IMR-90 (cell line): ENCODE measurements at regions not wholly inside any gene's neighbourhood (a gene's known extent, or its start where the extent isn't known, plus 50 kb on each side); places are given as distances from the start of the nearest gene placed in this dataset.

ENCODE experiments used
- ATAC-seq: fragments of 200-7000 bp; cut with Tn5 transposase; 2 replicates; pipeline ENCODE4 v1.9.1; 2020; ENCODE audit warnings: low read depth, mild to moderate bottlenecking, moderate library complexity
- BruUV-seq: library from RNA; stranded (reverse); fragments of 400-500 nt; replicated peaks from 2 replicates; lab custom pipeline; 2021; lab: Mats Ljungman, UMichigan
- CTCF ChIA-PET: fragments of 300-600 bp; formaldehyde crosslinking; extraction: SDS; loops from one replicate; lab custom pipeline; 2021; ENCODE audit warnings: antibody characterized with exemption; lab: Yijun Ruan, JAX
- POLR2A ChIA-PET: fragments of 300-600 bp; sonication (Branson Sonifier 250); formaldehyde crosslinking; loops from one replicate; lab custom pipeline; 2022; ENCODE audit warnings: antibody characterized with exemption; ENCODE audit not compliant: unreplicated experiment; lab: Charles Lee
- DNase-seq: peaks from one replicate; pipeline ENCODE4 v3.0.0; 2013
- H2AFZ ChIP-seq: replicated peaks from 2 replicates; pipeline ENCODE3; 2013; ENCODE audit warnings: low read length, mild to moderate bottlenecking; ENCODE audit not compliant: poor library complexity
- H2AK5ac ChIP-seq: 2 replicates; pipeline ENCODE4 v1.6.1; 2013; ENCODE audit warnings: low read depth, low read length, inconsistent platforms
- H2AK9ac ChIP-seq: replicated peaks from 2 replicates; pipeline ENCODE3; 2013; ENCODE audit warnings: mild to moderate bottlenecking, low read depth, low read length, moderate library complexity; ENCODE audit not compliant: poor library complexity
- H2BK120ac ChIP-seq: 2 replicates; pipeline ENCODE4 v1.6.1; 2013; ENCODE audit warnings: low read depth, low read length, inconsistent platforms
- H2BK15ac ChIP-seq: 3 replicates; pipeline ENCODE4 v1.6.1; 2013; ENCODE audit warnings: low read depth, low read length, inconsistent platforms
- H2BK20ac ChIP-seq: 2 replicates; pipeline ENCODE4 v1.6.1; 2013; ENCODE audit warnings: low read depth, mild to moderate bottlenecking, inconsistent platforms, low read length, moderate library complexity
- H2BK5ac ChIP-seq: 2 replicates; pipeline ENCODE4 v1.6.1; 2013; ENCODE audit warnings: mild to moderate bottlenecking, low read depth, low read length, inconsistent platforms; ENCODE audit not compliant: poor library complexity, severe bottlenecking
- H3K14ac ChIP-seq: replicated peaks from 2 replicates; pipeline ENCODE4 v1.6.1; 2013; ENCODE audit warnings: low read depth, low read length, inconsistent platforms
- H3K18ac ChIP-seq: 2 replicates; pipeline ENCODE4 v1.6.1; 2013; ENCODE audit warnings: low read depth, low read length, control low read depth
- H3K23ac ChIP-seq: 2 replicates; pipeline ENCODE4 v1.6.1; 2013; ENCODE audit warnings: low read depth, low read length, inconsistent platforms
- H3K27ac ChIP-seq: 2 replicates; pipeline ENCODE4 v1.5.1; 2013; ENCODE audit warnings: mild to moderate bottlenecking, control low read depth, low read length; ENCODE audit not compliant: insufficient read depth
- H3K27me3 ChIP-seq: 2 replicates; pipeline ENCODE4 v1.6.1; 2013; ENCODE audit warnings: low read length; ENCODE audit not compliant: control insufficient read depth, insufficient read depth
- H3K36me3 ChIP-seq: 2 replicates; pipeline ENCODE4 v1.6.1; 2013; ENCODE audit warnings: low read length, mixed read lengths; ENCODE audit not compliant: control insufficient read depth, insufficient read depth
- H3K4ac ChIP-seq: 2 replicates; pipeline ENCODE4 v1.6.1; 2013; ENCODE audit warnings: low read depth, low read length, inconsistent platforms
- H3K4me1 ChIP-seq: 2 replicates; pipeline ENCODE4 v1.6.1; 2013; ENCODE audit warnings: low read length, mixed read lengths; ENCODE audit not compliant: control insufficient read depth, insufficient read depth
- H3K4me2 ChIP-seq: 2 replicates; pipeline ENCODE4 v1.6.1; 2013; ENCODE audit warnings: low read depth, mild to moderate bottlenecking, control low read depth, low read length, moderate library complexity
- H3K4me3 ChIP-seq: 2 replicates; pipeline ENCODE4 v1.5.1; 2013; ENCODE audit warnings: low read depth, mild to moderate bottlenecking, control low read depth, low read length, moderate library complexity; ENCODE audit not compliant: insufficient read depth
- H3K56ac ChIP-seq: 2 replicates; pipeline ENCODE4 v1.6.1; 2013; ENCODE audit warnings: low read length, inconsistent platforms; ENCODE audit not compliant: insufficient read depth; ENCODE audit errors: extremely low read depth
- H3K79me1 ChIP-seq, 2 experiments: 2 replicates each; pipeline ENCODE4 v1.6.1; 2013; ENCODE audit warnings: low read length in 2 of 2, inconsistent platforms in 1 of 2, low read depth in 1 of 2
- H3K9ac ChIP-seq: 2 replicates; pipeline ENCODE4 v1.6.1; 2013; ENCODE audit warnings: low read depth, low read length, control low read depth
- H3K9me1 ChIP-seq: 2 replicates; pipeline ENCODE4 v1.6.1; 2013; ENCODE audit warnings: low read length, inconsistent platforms; ENCODE audit not compliant: insufficient read depth
- H3K9me3 ChIP-seq: 2 replicates; pipeline ENCODE4 v1.6.1; 2013; ENCODE audit warnings: low read length; ENCODE audit not compliant: control insufficient read depth, insufficient read depth
- H4K20me1 ChIP-seq: 2 replicates; pipeline ENCODE4 v1.6.1; 2013; ENCODE audit warnings: low read length, inconsistent platforms; ENCODE audit not compliant: insufficient read depth
- H4K5ac ChIP-seq: 2 replicates; pipeline ENCODE4 v1.6.1; 2013; ENCODE audit warnings: mild to moderate bottlenecking, low read depth, low read length, control low read depth
- H4K8ac ChIP-seq, 2 experiments: 2 replicates each; pipeline ENCODE4 v1.6.1; 2013; ENCODE audit warnings: low read depth in 2 of 2, low read length in 2 of 2, control low read depth in 1 of 2, inconsistent platforms in 1 of 2
- H4K91ac ChIP-seq: 2 replicates; pipeline ENCODE4 v1.6.1; 2013; ENCODE audit warnings: low read depth, low read length, inconsistent platforms; ENCODE audit not compliant: insufficient read depth
- BHLHE40 ChIP-seq: fragments of 150-350 bp; IDR thresholded peaks from 2 replicates; pipeline ENCODE4 v1.6.1; 2016; ENCODE audit warnings: mild to moderate bottlenecking, low read depth, low read length
- CEBPB ChIP-seq: IDR thresholded peaks from 2 replicates; pipeline ENCODE4 v1.6.1; 2012; ENCODE audit warnings: low read depth, low read length, improper control_type of control experiment
- CHD1 ChIP-seq: IDR thresholded peaks from 2 replicates; pipeline ENCODE4 v1.6.1; 2012; ENCODE audit warnings: low read depth, low read length, improper control_type of control experiment
- FOS ChIP-seq: fragments of 150-350 bp; IDR thresholded peaks from 2 replicates; pipeline ENCODE4 v1.6.1; 2016; ENCODE audit warnings: low read depth, low read length
- MAFK ChIP-seq: IDR thresholded peaks from 2 replicates; pipeline ENCODE4 v1.6.1; 2012; ENCODE audit warnings: low read depth, low read length, improper control_type of control experiment
- MAZ ChIP-seq: IDR thresholded peaks from 2 replicates; pipeline ENCODE4 v1.6.1; 2012; ENCODE audit warnings: low read depth, mild to moderate bottlenecking, low read length, improper control_type of control experiment, moderate library complexity, borderline replicate concordance
- MXI1 ChIP-seq: IDR thresholded peaks from 2 replicates; pipeline ENCODE4 v1.6.1; 2012; ENCODE audit warnings: low read depth, mild to moderate bottlenecking, low read length, moderate library complexity, borderline replicate concordance
- NFE2L2 ChIP-seq: fragments of 150-350 bp; IDR thresholded peaks from 2 replicates; pipeline ENCODE4 v1.6.1; 2016; ENCODE audit warnings: low read depth, mild to moderate bottlenecking, low read length
- POLR2A ChIP-seq: IDR thresholded peaks from 2 replicates; pipeline ENCODE4 v1.6.1; 2012; ENCODE audit warnings: mild to moderate bottlenecking, low read depth, low read length
- RAD21 ChIP-seq: IDR thresholded peaks from 2 replicates; pipeline ENCODE4 v1.6.1; 2012; ENCODE audit warnings: low read length, improper control_type of control experiment
- RCOR1 ChIP-seq: IDR thresholded peaks from 2 replicates; pipeline ENCODE4 v1.6.1; 2012; ENCODE audit warnings: mild to moderate bottlenecking, low read length, improper control_type of control experiment; ENCODE audit not compliant: insufficient replicate concordance
- RFX5 ChIP-seq: IDR thresholded peaks from 2 replicates; pipeline ENCODE4 v1.8.0; 2012; ENCODE audit warnings: low read depth, mild to moderate bottlenecking, low read length, moderate library complexity
- SMC3 ChIP-seq: fragments of 150-350 bp; IDR thresholded peaks from 2 replicates; pipeline ENCODE4 v1.6.1; 2016; ENCODE audit warnings: low read depth, mild to moderate bottlenecking, antibody characterized with exemption, low read length, moderate library complexity
- WGBS, 2 experiments: methylation state at CpG; one replicate each; pipeline versions ENCODE4 v1.1.5 to v1.1.7; 2013; ENCODE audit warnings: missing lambda C conversion rate in 2 of 2; ENCODE audit not compliant: insufficient read length in 1 of 2; ENCODE audit errors: extremely low coverage in 2 of 2; 5-methylcytosine and 5-hydroxymethylcytosine counted together
- dilution Hi-C: fragments of 300-500 bp; cut with HindIII; formaldehyde crosslinking; loops from one replicate; pipeline ENCODE4 v1.14.3; 2018; ENCODE audit warnings: low sequenced_read_pairs; ENCODE audit not compliant: unreplicated experiment
- in situ Hi-C: fragments of 300-500 bp; cut with MboI; formaldehyde crosslinking; loops from 3 replicates; pipeline ENCODE4 v1.14.3; 2019; ENCODE audit warnings: low sequenced_read_pairs, inconsistent platforms, mixed read lengths
- intact Hi-C: fragments of 100-400 bp; cut with micrococcal nuclease; formaldehyde crosslinking; loops from 2 replicates; pipeline ENCODE4 v1.10.0; 2022
- TF ChIP-seq, protein P1 (sequence below): conservative IDR thresholded peaks from 2 replicates; pipeline ENCODE4 v1.5.1; 2012; ENCODE audit warnings: mild to moderate bottlenecking, low read depth, low read length, improper control_type of control experiment
- TF ChIP-seq, protein P2 (sequence below): fragments of 150-350 bp; IDR thresholded peaks from 2 replicates; pipeline ENCODE4 v1.6.1; 2016; ENCODE audit warnings: low read depth, mild to moderate bottlenecking, low read length, moderate library complexity, borderline replicate concordance
- TF ChIP-seq, protein P3 (sequence below): fragments of 150-350 bp; IDR thresholded peaks from 2 replicates; pipeline ENCODE4 v1.6.1; 2017; ENCODE audit warnings: mild to moderate bottlenecking, antibody characterized with exemption, low read length, low read depth

DNA sequence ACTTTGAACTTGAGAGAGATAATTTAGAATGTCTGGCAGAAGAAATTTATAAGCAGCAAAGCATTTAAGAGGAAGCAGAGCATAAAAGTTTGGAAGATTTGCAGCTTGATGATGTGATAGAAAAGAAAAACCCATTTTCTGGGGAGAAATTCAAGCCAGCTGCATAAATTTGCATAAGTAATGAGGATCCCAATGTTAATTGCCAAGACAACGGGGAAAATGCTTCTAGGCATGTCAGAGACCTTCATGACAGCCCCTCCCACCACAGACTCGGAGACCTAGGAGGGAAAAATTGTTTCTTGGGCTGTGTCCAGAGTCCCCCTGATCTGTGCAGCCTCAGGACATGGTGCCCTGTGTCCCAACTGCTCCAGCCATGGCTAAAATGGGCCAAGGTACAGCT lies 263.6 kb upstream of the POT1 start:
- BruUV-seq: no TSS peak
- in situ Hi-C loops: no loop called here
- ATAC-seq: no peak

More for the DNA sequence above, 263.6 kb upstream of the POT1 start:
- ChIA-PET POLR2A (no interaction called here), CTCF (no interaction called here)
- Histone ChIP-seq H3K4ac (no peak overlapping the region), H3K9ac (no peak overlapping the region), H3K23ac (no peak overlapping the region), H2BK20ac (no peak overlapping the region), H3K79me1 (no peaks in the 10 kb centered on the region), H4K91ac (no peak overlapping the region), H2BK15ac (no peak overlapping the region), H4K5ac (no peak overlapping the region), H3K18ac (no peak overlapping the region), H2BK5ac (no peak overlapping the region), H2AK5ac (no peak overlapping the region), H2BK120ac (no peak overlapping the region), H3K9me1 (no peaks in the 10 kb centered on the region), H3K36me3 (no peaks in the 10 kb centered on the region), H3K27me3 (no peaks in the 10 kb centered on the region), H3K14ac (no peak overlapping the region), H3K56ac (no peak overlapping the region), H2AFZ (no peak overlapping the region), H3K4me2 (no peak overlapping the region), H4K8ac (no peak overlapping the region), H2AK9ac (no peak overlapping the region), H4K20me1 (no peaks in the 10 kb centered on the region), H3K9me3 (no peaks in the 10 kb centered on the region; the same call in 1 of the 2 replicates), H3K27ac (no peak overlapping the region), H3K4me3 (no peak overlapping the region), H3K4me1 (no peaks in the 10 kb centered on the region)
- DNase-seq: no peak
- dilution Hi-C loops: no loop called here
- no peak for TF ChIP-seq SMC3
- TF ChIP-seq CEBPB: no peak
- TF ChIP-seq FOS: no peak
- TF ChIP-seq RCOR1: no peak
- no peak for TF ChIP-seq CHD1
- no peak for TF ChIP-seq MXI1
- TF ChIP-seq POLR2A: no peak
- TF ChIP-seq, protein P1, sequence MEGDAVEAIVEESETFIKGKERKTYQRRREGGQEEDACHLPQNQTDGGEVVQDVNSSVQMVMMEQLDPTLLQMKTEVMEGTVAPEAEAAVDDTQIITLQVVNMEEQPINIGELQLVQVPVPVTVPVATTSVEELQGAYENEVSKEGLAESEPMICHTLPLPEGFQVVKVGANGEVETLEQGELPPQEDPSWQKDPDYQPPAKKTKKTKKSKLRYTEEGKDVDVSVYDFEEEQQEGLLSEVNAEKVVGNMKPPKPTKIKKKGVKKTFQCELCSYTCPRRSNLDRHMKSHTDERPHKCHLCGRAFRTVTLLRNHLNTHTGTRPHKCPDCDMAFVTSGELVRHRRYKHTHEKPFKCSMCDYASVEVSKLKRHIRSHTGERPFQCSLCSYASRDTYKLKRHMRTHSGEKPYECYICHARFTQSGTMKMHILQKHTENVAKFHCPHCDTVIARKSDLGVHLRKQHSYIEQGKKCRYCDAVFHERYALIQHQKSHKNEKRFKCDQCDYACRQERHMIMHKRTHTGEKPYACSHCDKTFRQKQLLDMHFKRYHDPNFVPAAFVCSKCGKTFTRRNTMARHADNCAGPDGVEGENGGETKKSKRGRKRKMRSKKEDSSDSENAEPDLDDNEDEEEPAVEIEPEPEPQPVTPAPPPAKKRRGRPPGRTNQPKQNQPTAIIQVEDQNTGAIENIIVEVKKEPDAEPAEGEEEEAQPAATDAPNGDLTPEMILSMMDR: no peak
- TF ChIP-seq MAFK: no peak
- TF ChIP-seq, protein P2, sequence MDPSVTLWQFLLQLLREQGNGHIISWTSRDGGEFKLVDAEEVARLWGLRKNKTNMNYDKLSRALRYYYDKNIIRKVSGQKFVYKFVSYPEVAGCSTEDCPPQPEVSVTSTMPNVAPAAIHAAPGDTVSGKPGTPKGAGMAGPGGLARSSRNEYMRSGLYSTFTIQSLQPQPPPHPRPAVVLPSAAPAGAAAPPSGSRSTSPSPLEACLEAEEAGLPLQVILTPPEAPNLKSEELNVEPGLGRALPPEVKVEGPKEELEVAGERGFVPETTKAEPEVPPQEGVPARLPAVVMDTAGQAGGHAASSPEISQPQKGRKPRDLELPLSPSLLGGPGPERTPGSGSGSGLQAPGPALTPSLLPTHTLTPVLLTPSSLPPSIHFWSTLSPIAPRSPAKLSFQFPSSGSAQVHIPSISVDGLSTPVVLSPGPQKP: no peak
- no peak for TF ChIP-seq RAD21
- no peak for TF ChIP-seq BHLHE40
- TF ChIP-seq MAZ: no peak
- TF ChIP-seq RFX5: no peak
- TF ChIP-seq, protein P3, sequence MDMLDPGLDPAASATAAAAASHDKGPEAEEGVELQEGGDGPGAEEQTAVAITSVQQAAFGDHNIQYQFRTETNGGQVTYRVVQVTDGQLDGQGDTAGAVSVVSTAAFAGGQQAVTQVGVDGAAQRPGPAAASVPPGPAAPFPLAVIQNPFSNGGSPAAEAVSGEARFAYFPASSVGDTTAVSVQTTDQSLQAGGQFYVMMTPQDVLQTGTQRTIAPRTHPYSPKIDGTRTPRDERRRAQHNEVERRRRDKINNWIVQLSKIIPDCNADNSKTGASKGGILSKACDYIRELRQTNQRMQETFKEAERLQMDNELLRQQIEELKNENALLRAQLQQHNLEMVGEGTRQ: no peak
- no peak for TF ChIP-seq NFE2L2
- intact Hi-C loops: no loop called here
- WGBS, 2 experiments: no CpG with 5 or more reads among the region's 2 CpGs
